ENCODE measurements at regions not wholly inside any gene's neighbourhood (a gene's known extent, or its start where the extent isn't known, plus 50 kb on each side); places are given as distances from the start of the nearest gene placed in this dataset.

- Mint-ChIP-seq H3K27ac (no peak overlapping the region), H3K9me3 (no peaks in the 10 kb centered on the region), H3K27me3 (ENCODE audit: low read depth) (no peaks in the 10 kb centered on the region), H3K4me1 (peaks cover 42% of the 10 kb centered on the region), H3K4me3 (no peak overlapping the region), H3K36me3 (ENCODE audit: low read depth) (no peaks in the 10 kb centered on the region)
- TF ChIP-seq, protein P1, sequence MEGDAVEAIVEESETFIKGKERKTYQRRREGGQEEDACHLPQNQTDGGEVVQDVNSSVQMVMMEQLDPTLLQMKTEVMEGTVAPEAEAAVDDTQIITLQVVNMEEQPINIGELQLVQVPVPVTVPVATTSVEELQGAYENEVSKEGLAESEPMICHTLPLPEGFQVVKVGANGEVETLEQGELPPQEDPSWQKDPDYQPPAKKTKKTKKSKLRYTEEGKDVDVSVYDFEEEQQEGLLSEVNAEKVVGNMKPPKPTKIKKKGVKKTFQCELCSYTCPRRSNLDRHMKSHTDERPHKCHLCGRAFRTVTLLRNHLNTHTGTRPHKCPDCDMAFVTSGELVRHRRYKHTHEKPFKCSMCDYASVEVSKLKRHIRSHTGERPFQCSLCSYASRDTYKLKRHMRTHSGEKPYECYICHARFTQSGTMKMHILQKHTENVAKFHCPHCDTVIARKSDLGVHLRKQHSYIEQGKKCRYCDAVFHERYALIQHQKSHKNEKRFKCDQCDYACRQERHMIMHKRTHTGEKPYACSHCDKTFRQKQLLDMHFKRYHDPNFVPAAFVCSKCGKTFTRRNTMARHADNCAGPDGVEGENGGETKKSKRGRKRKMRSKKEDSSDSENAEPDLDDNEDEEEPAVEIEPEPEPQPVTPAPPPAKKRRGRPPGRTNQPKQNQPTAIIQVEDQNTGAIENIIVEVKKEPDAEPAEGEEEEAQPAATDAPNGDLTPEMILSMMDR (IDR thresholded peaks at IDR 0.05; ENCODE audit: unreplicated experiment in 3 of 3): no peak
Measured at GRCh38 chr4:24240655-24241054, 343.7 kb downstream of the DHX15 start.

GRCh38 chr4:24237709-24238108 lies 346.6 kb downstream of the DHX15 start:
- H3K27me3 Mint-ChIP-seq (ENCODE audit: low read depth): no peaks in the 10 kb centered on the region
- TF ChIP-seq, protein P1 (IDR thresholded peaks at IDR 0.05; ENCODE audit: unreplicated experiment in 3 of 3): no peak
- H3K4me1 Mint-ChIP-seq: peaks cover 17% of the 10 kb centered on the region
- no peaks in the 10 kb centered on the region for H3K9me3 Mint-ChIP-seq
- H3K27ac Mint-ChIP-seq: no peak overlapping the region
- H3K36me3 Mint-ChIP-seq (ENCODE audit: low read depth): no peaks in the 10 kb centered on the region
- H3K4me3 Mint-ChIP-seq: no peak overlapping the region

DNA sequence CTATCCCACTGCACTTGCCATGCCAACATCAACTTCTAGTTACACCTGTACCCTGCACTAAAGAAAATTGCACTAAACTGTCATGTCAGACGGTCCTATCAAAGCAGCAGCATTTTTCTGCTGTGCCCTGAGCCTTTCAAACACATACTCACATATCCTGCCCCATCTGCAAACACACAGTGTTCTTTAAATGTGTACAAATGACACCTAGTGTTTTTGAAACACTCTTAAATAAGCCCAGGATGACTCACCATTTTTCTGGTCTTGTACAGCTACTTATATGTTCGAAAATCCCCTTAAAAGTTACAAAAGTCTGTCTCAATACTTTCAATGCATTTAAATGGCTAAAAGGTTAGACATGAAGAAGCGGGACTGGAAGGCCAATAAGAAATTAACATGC lies 346.7 kb upstream of the PPARGC1A start:
- no peak overlapping the region for H3K4me3 Mint-ChIP-seq
- H3K27ac Mint-ChIP-seq: no peak overlapping the region
- no peaks in the 10 kb centered on the region for H3K9me3 Mint-ChIP-seq
- H3K27me3 Mint-ChIP-seq (ENCODE audit: low read depth): no peaks in the 10 kb centered on the region
- H3K4me1 Mint-ChIP-seq: peaks cover 5% of the 10 kb centered on the region
- H3K36me3 Mint-ChIP-seq (ENCODE audit: low read depth): no peaks in the 10 kb centered on the region
- TF ChIP-seq, protein P1 (IDR thresholded peaks at IDR 0.05; ENCODE audit: unreplicated experiment in 3 of 3): no peak

- H3K4me1 Mint-ChIP-seq: peaks cover 1% of the 10 kb centered on the region
- no peaks in the 10 kb centered on the region for H3K36me3 Mint-ChIP-seq (ENCODE audit: low read depth)
- no peak overlapping the region for H3K4me3 Mint-ChIP-seq
- no peak overlapping the region for H3K27ac Mint-ChIP-seq
- no peaks in the 10 kb centered on the region for H3K9me3 Mint-ChIP-seq
- no peaks in the 10 kb centered on the region for H3K27me3 Mint-ChIP-seq (ENCODE audit: low read depth)
- TF ChIP-seq, protein P1 (IDR thresholded peaks at IDR 0.05; ENCODE audit: unreplicated experiment in 3 of 3): no peak
Measured at GRCh38 chr4:24236120-24236519, 346.3 kb upstream of the PPARGC1A start.

GRCh38 chr4:24235618-24236017 lies 345.8 kb upstream of the PPARGC1A start:
- TF ChIP-seq, protein P1 (IDR thresholded peaks at IDR 0.05; ENCODE audit: unreplicated experiment in 3 of 3): no peak
- H3K4me1 Mint-ChIP-seq: no peaks in the 10 kb centered on the region
- H3K9me3 Mint-ChIP-seq: no peaks in the 10 kb centered on the region
- no peak overlapping the region for H3K27ac Mint-ChIP-seq
- H3K27me3 Mint-ChIP-seq (ENCODE audit: low read depth): no peaks in the 10 kb centered on the region
- no peaks in the 10 kb centered on the region for H3K36me3 Mint-ChIP-seq (ENCODE audit: low read depth)
- no peak overlapping the region for H3K4me3 Mint-ChIP-seq

DNA sequence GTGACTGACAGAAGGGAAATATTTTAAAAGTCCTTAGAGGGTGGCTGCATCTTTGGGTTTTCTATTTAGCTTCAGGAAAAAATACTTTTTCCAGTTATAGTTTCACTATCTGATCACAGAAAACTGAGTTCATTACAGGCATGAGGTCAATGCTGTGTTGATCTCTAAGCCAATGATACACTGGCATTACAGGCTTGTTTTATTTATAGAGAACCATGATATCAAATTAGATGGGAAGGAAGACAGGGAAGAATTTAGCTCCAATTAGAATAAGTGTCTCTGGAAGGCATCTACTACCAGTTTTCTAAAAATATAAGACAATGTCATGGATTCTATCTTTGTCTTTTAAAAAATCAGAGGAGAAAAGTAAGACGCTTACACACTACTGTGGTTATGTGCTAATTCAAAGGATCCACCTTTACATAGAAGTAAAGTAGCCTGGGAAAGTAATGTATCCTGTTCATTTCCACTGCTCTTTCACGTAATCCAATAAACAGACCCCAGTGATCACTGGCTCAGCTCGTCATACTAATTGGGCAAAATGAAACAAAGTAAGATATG lies 344.5 kb upstream of the PPARGC1A start:
- H3K4me1 Mint-ChIP-seq: no peaks in the 10 kb centered on the region
- no peaks in the 10 kb centered on the region for H3K36me3 Mint-ChIP-seq (ENCODE audit: low read depth)
- no peaks in the 10 kb centered on the region for H3K27me3 Mint-ChIP-seq (ENCODE audit: low read depth)
- H3K9me3 Mint-ChIP-seq: no peaks in the 10 kb centered on the region
- TF ChIP-seq, protein P1 (IDR thresholded peaks at IDR 0.05; ENCODE audit: unreplicated experiment in 3 of 3): no peak
- H3K27ac Mint-ChIP-seq: no peak overlapping the region
- H3K4me3 Mint-ChIP-seq: no peak overlapping the region
